H9 (cell line): ENCODE measurements at regions not wholly inside any gene's neighbourhood (a gene's known extent, or its start where the extent isn't known, plus 50 kb on each side); places are given as distances from the start of the nearest gene placed in this dataset.

ENCODE experiments used
- DNase-seq: peaks from one replicate; pipeline ENCODE4 v3.0.0-alpha.2; 2017
- H2AFZ ChIP-seq: one replicate; pipeline ENCODE4 v1.6.1; 2013; ENCODE audit warnings: mild to moderate bottlenecking, low read length, control low read depth, moderate library complexity
- H2AK5ac ChIP-seq: 2 replicates; pipeline ENCODE4 v1.6.1; 2013; ENCODE audit warnings: low read length, control low read depth, mixed read lengths; ENCODE audit not compliant: insufficient read length
- H2BK120ac ChIP-seq: one replicate; pipeline ENCODE4 v1.6.1; 2013; ENCODE audit warnings: low read depth, mild to moderate bottlenecking, low read length, control low read depth, inconsistent platforms; ENCODE audit not compliant: poor library complexity, severe bottlenecking
- H2BK12ac ChIP-seq: 2 replicates; pipeline ENCODE4 v1.6.1; 2013; ENCODE audit warnings: low read length, control low read depth, mixed read lengths, low read depth; ENCODE audit not compliant: insufficient read length
- H2BK15ac ChIP-seq: 2 replicates; pipeline ENCODE4 v1.6.1; 2013; ENCODE audit warnings: low read depth, low read length, control low read depth
- H2BK20ac ChIP-seq: one replicate; pipeline ENCODE4 v1.6.1; 2013; ENCODE audit warnings: low read depth, mild to moderate bottlenecking, low read length, control low read depth, inconsistent platforms; ENCODE audit not compliant: poor library complexity, severe bottlenecking
- H2BK5ac ChIP-seq: 2 replicates; pipeline ENCODE4 v1.6.1; 2013; ENCODE audit warnings: low read length, control low read depth, mixed read lengths; ENCODE audit not compliant: insufficient read length
- H3K14ac ChIP-seq: 2 replicates; pipeline ENCODE4 v1.6.1; 2013; ENCODE audit warnings: low read length, control low read depth; ENCODE audit not compliant: insufficient read depth
- H3K18ac ChIP-seq: 2 replicates; pipeline ENCODE4 v1.6.1; 2013; ENCODE audit warnings: low read depth, mild to moderate bottlenecking, mixed read lengths, low read length, control low read depth; ENCODE audit not compliant: insufficient read length
- H3K23ac ChIP-seq: 2 replicates; pipeline ENCODE4 v1.6.1; 2013; ENCODE audit warnings: low read length, control low read depth, mixed read lengths, low read depth; ENCODE audit not compliant: insufficient read length
- H3K23me2 ChIP-seq: 2 replicates; pipeline ENCODE4 v1.6.1; 2013; ENCODE audit warnings: low read depth, mild to moderate bottlenecking, mixed read lengths, low read length, control low read depth; ENCODE audit not compliant: insufficient read length, poor library complexity, severe bottlenecking
- H3K27ac ChIP-seq: 2 replicates; pipeline ENCODE4 v1.5.1; 2013; ENCODE audit warnings: low read length, control low read depth, mixed read lengths, low read depth; ENCODE audit not compliant: insufficient read length
- H3K27me3 ChIP-seq: 2 replicates; pipeline ENCODE4 v1.6.1; 2013; ENCODE audit warnings: low read length, control low read depth, inconsistent platforms; ENCODE audit not compliant: insufficient read depth
- H3K4ac ChIP-seq: 2 replicates; pipeline ENCODE4 v1.6.1; 2013; ENCODE audit warnings: low read depth, mild to moderate bottlenecking, control low read depth, inconsistent platforms, low read length, moderate library complexity
- H3K4me1 ChIP-seq: 2 replicates; pipeline ENCODE4 v1.6.1; 2013; ENCODE audit warnings: low read length, control low read depth, inconsistent platforms; ENCODE audit not compliant: insufficient read depth
- H3K4me2 ChIP-seq: 2 replicates; pipeline ENCODE4 v1.6.1; 2013; ENCODE audit warnings: low read length, control low read depth, mixed read lengths; ENCODE audit not compliant: insufficient read length, insufficient read depth
- H3K56ac ChIP-seq: 2 replicates; pipeline ENCODE4 v1.6.1; 2013; ENCODE audit warnings: low read depth, mild to moderate bottlenecking, mixed read lengths, low read length, control low read depth; ENCODE audit not compliant: insufficient read length
- H3K79me1 ChIP-seq: 2 replicates; pipeline ENCODE4 v1.6.1; 2013; ENCODE audit warnings: low read depth, mild to moderate bottlenecking, moderate library complexity, low read length, control low read depth, inconsistent platforms; ENCODE audit not compliant: insufficient read depth, poor library complexity, severe bottlenecking
- H3K79me2 ChIP-seq: 2 replicates; pipeline ENCODE4 v1.6.1; 2013; ENCODE audit warnings: low read length, control low read depth, inconsistent platforms; ENCODE audit not compliant: insufficient read depth
- H3K9ac ChIP-seq: 2 replicates; pipeline ENCODE4 v1.6.1; 2013; ENCODE audit warnings: low read length, control low read depth, mixed read lengths; ENCODE audit not compliant: insufficient read length; ENCODE audit errors: extremely low read depth
- H3K9me3 ChIP-seq: one replicate; pipeline ENCODE4 v1.6.1; 2013; ENCODE audit warnings: low read depth, low read length, inconsistent platforms; ENCODE audit not compliant: control insufficient read depth
- H3T11ph ChIP-seq: one replicate; pipeline ENCODE4 v1.6.1; 2013; ENCODE audit warnings: mild to moderate bottlenecking, low read length, control low read depth, inconsistent platforms
- H4K20me1 ChIP-seq: one replicate; pipeline ENCODE4 v1.6.1; 2013; ENCODE audit not compliant: control insufficient read depth, insufficient read length, insufficient read depth
- H4K5ac ChIP-seq: 2 replicates; pipeline ENCODE4 v1.6.1; 2013; ENCODE audit warnings: low read depth, mild to moderate bottlenecking, mixed read lengths, low read length, control low read depth; ENCODE audit not compliant: insufficient read length
- H4K8ac ChIP-seq: replicated peaks from 2 replicates; pipeline ENCODE4 v1.6.1; 2013; ENCODE audit warnings: low read length, control low read depth, mixed read lengths, low read depth; ENCODE audit not compliant: insufficient read length
- H4K91ac ChIP-seq: 2 replicates; pipeline ENCODE4 v1.6.1; 2013; ENCODE audit warnings: low read depth, mild to moderate bottlenecking, moderate library complexity, mixed read lengths, low read length, control low read depth; ENCODE audit not compliant: insufficient read length
- H3K27ac Mint-ChIP-seq, 3 experiments: 2 replicates in 2 of 3; 3 replicates in 1 of 3; pipeline ENCODE4 v1.8.0; 2020 to 2021; ENCODE audit warnings: mixed read lengths in 3 of 3, mild to moderate bottlenecking in 1 of 3, moderate library complexity in 1 of 3
- H3K27me3 Mint-ChIP-seq: 2 replicates; pipeline ENCODE4 v1.8.0; 2021; ENCODE audit warnings: low read depth, mild to moderate bottlenecking, moderate library complexity, mixed read lengths
- H3K36me3 Mint-ChIP-seq, 3 experiments: 2 replicates in 2 of 3; 3 replicates in 1 of 3; pipeline ENCODE4 v1.8.0; 2020 to 2021; ENCODE audit warnings: low read depth in 3 of 3, mixed read lengths in 3 of 3; ENCODE audit not compliant: insufficient read depth in 1 of 3
- H3K4me1 Mint-ChIP-seq, 2 experiments: 2 replicates each; pipeline ENCODE4 v1.8.0; 2020; ENCODE audit warnings: mixed read lengths in 2 of 2
- H3K4me3 Mint-ChIP-seq, 2 experiments: 2 replicates in 1 of 2; 3 replicates in 1 of 2; pipeline ENCODE4 v1.8.0; 2020 to 2021; ENCODE audit warnings: mild to moderate bottlenecking in 2 of 2, mixed read lengths in 2 of 2, moderate library complexity in 1 of 2
- H3K9me3 Mint-ChIP-seq, 2 experiments: 2 replicates in 1 of 2; 3 replicates in 1 of 2; pipeline ENCODE4 v1.8.0; 2020; ENCODE audit warnings: mild to moderate bottlenecking in 2 of 2, mixed read lengths in 2 of 2, moderate library complexity in 1 of 2
- CTCF ChIP-seq: fragments of 200-600 bp; sonication (generic); conservative IDR thresholded peaks from 3 replicates; pipeline ENCODE4 v1.8.0; 2021; ENCODE audit warnings: antibody characterized with exemption, mild to moderate bottlenecking
- WGBS: extraction: QIAGEN DNeasy Blood & Tissue Kit; methylation state at CpG from one replicate; pipeline ENCODE4 v1.1.7; 2013; ENCODE audit warnings: missing lambda C conversion rate, low lambda C conversion rate, mixed read lengths; ENCODE audit not compliant: insufficient read length; ENCODE audit errors: extremely low coverage; 5-methylcytosine and 5-hydroxymethylcytosine counted together

- Histone ChIP-seq H3K79me1 (no peaks in the 10 kb centered on the region), H3T11ph (no peak overlapping the region), H2AFZ (no peak overlapping the region), H3K18ac (no peak overlapping the region), H3K27ac (no peak overlapping the region), H3K9me3 (no peaks in the 10 kb centered on the region), H3K4me2 (no peak overlapping the region), H3K79me2 (no peaks in the 10 kb centered on the region), H4K8ac (no peak overlapping the region), H3K9ac (no peak overlapping the region), H3K56ac (no peak overlapping the region), H2BK20ac (no peak overlapping the region), H4K91ac (no peak overlapping the region), H2BK5ac (no peak overlapping the region), H3K27me3 (no peaks in the 10 kb centered on the region), H2BK15ac (no peak overlapping the region), H3K4ac (no peak overlapping the region), H3K23me2 (no peaks in the 10 kb centered on the region), H3K14ac (no peak overlapping the region), H4K5ac (no peak overlapping the region), H2AK5ac (no peak overlapping the region), H3K4me1 (no peaks in the 10 kb centered on the region), H2BK120ac (no peak overlapping the region), H3K23ac (no peak overlapping the region), H2BK12ac (no peak overlapping the region), H4K20me1 (no peaks in the 10 kb centered on the region)
- no peaks in the 10 kb centered on the region for H3K36me3 Mint-ChIP-seq
- DNase-seq = no peak
- H3K27me3 Mint-ChIP-seq = peaks cover 2% of the 10 kb centered on the region; the same call in 1 of the 2 replicates
- peaks cover 0 to 40% of the 10 kb centered on the region in 2 experiments; a peak in 3 of 5 replicates for H3K9me3 Mint-ChIP-seq
- H3K4me1 Mint-ChIP-seq = peaks cover 2 to 5% of the 10 kb centered on the region in 2 experiments; a peak in 3 of 4 replicates
- H3K27ac Mint-ChIP-seq = no peak overlapping the region
- no CpG with 5 or more reads among the region's 1 CpG for WGBS
- peak; percentile 76 for TF ChIP-seq CTCF
- H3K4me3 Mint-ChIP-seq = no peak overlapping the region
These were observed 72.3 kb upstream of the TNMD start for GRCh38 chrX:100512471-100512870.
